ENCODE measurements at regions not wholly inside any gene's neighbourhood (a gene's known extent, or its start where the extent isn't known, plus 50 kb on each side); places are given as distances from the start of the nearest gene placed in this dataset.

DNA sequence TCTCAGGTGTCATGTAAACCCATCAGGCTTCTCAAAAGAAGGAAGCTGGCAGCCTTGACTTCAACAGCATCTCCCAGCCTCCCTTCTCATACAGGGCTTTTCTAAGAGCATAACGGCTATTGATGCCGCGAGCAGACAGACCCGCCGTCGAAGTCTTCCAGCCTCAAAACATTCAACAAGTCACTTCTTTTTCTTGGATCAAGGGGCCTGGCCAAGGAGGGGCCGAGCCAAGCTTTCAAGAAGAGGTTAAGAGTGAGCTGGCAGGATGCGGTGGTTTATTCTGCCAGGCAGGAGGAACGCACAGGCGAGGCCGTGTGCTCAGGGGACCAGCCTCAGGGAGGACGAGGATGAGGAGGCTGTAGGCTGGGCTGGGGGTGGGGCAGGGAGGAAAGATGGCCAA lies 102.9 kb upstream of the RFLNA start:
- H3K9me3 Mint-ChIP-seq: peaks cover 3% of the 10 kb centered on the region
- peaks cover 39% of the 10 kb centered on the region for H3K4me1 Mint-ChIP-seq
- no peaks in the 10 kb centered on the region for H3K36me3 Mint-ChIP-seq (ENCODE audit: low read depth)
- H3K4me3 Mint-ChIP-seq: no peak overlapping the region
- H3K27me3 Mint-ChIP-seq (ENCODE audit: low read depth): no peaks in the 10 kb centered on the region
- H3K27ac Mint-ChIP-seq: peak overlapping the region in 1 of 3 experiments; percentile 56
- TF ChIP-seq, protein P1, sequence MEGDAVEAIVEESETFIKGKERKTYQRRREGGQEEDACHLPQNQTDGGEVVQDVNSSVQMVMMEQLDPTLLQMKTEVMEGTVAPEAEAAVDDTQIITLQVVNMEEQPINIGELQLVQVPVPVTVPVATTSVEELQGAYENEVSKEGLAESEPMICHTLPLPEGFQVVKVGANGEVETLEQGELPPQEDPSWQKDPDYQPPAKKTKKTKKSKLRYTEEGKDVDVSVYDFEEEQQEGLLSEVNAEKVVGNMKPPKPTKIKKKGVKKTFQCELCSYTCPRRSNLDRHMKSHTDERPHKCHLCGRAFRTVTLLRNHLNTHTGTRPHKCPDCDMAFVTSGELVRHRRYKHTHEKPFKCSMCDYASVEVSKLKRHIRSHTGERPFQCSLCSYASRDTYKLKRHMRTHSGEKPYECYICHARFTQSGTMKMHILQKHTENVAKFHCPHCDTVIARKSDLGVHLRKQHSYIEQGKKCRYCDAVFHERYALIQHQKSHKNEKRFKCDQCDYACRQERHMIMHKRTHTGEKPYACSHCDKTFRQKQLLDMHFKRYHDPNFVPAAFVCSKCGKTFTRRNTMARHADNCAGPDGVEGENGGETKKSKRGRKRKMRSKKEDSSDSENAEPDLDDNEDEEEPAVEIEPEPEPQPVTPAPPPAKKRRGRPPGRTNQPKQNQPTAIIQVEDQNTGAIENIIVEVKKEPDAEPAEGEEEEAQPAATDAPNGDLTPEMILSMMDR (IDR thresholded peaks at IDR 0.05; ENCODE audit: unreplicated experiment in 3 of 3): no peak

GRCh38 chr12:124194264-124194892 lies 100.5 kb upstream of the RFLNA start:
- Mint-ChIP-seq H3K36me3 (ENCODE audit: low read depth) (no peaks in the 10 kb centered on the region), H3K27ac (peak overlapping the region in 1 of 3 experiments; percentile 37)

DNA sequence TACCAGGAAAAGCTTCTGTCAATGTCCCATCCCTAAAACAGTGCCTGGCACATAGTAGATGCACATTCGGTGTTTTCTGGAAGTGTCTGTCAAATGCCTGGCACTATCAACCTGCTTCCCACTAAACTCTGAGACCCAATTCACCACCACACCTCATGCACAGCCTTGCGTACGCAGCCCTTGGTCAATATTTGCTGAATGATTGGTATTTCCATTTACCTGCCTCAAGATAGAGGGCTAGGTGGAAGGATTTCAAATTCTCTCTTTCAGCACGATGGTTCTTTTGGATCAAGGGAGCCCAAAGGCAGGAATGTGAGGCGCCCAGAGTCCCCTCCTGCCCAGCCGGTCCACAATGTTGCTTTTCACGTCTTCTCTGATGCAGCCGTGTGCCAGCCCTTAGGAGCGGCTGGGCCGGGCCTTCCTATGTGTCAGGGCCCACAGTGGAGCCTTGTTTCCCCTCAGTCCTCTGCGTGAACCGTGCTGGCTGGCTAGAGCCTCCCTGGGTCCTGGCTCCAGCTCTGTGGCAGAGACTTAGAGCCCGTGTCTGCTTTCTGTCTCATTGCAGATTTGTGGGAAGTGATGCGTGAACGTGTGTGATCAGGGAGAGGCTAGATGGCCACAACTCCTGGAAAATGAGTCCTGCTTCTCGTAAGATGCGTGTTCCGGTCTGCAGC lies 99.9 kb upstream of the RFLNA start:
- Mint-ChIP-seq H3K4me3 (no peak overlapping the region), H3K9me3 (peaks cover 7% of the 10 kb centered on the region), H3K36me3 (ENCODE audit: low read depth) (no peaks in the 10 kb centered on the region), H3K4me1 (peaks cover 18% of the 10 kb centered on the region), H3K27me3 (ENCODE audit: low read depth) (no peaks in the 10 kb centered on the region), H3K27ac (peak overlapping the region in 1 of 3 experiments; percentile 49)
- TF ChIP-seq, protein P1 (IDR thresholded peaks at IDR 0.05; ENCODE audit: unreplicated experiment in 3 of 3): no peak

More at GRCh38 chr12:124194264-124194892, 100.5 kb upstream of the RFLNA start:
- no peak overlapping the region for H3K4me3 Mint-ChIP-seq
- TF ChIP-seq, protein P1 (IDR thresholded peaks at IDR 0.05; ENCODE audit: unreplicated experiment in 3 of 3): no peak
- peaks cover 7% of the 10 kb centered on the region for H3K9me3 Mint-ChIP-seq
- H3K4me1 Mint-ChIP-seq: peaks cover 24% of the 10 kb centered on the region
- H3K27me3 Mint-ChIP-seq (ENCODE audit: low read depth): no peaks in the 10 kb centered on the region

DNA sequence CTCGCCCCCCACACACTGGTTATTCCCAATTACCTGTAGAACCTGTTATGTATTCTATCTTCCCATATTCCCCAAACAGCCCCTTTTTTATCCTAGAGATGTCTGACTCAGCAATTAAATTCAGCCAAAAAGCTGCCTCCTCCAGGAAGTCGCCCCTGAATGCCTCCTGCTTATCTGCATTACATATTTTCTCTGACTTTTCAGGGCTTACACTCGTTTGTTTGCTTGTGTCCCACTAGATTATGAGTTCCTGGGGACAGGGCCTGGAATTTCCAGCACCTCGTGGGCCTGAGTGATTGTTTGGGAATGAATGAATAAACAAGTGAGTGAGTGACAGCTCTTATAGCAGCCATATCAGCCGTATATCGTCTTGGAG lies 99.3 kb upstream of the RFLNA start:
- Mint-ChIP-seq H3K4me1 (peaks cover 12% of the 10 kb centered on the region), H3K27me3 (ENCODE audit: low read depth) (no peaks in the 10 kb centered on the region), H3K27ac (no peak overlapping the region), H3K4me3 (no peak overlapping the region), H3K9me3 (peaks cover 8% of the 10 kb centered on the region), H3K36me3 (ENCODE audit: low read depth) (no peaks in the 10 kb centered on the region)
- TF ChIP-seq, protein P1 (IDR thresholded peaks at IDR 0.05; ENCODE audit: unreplicated experiment in 3 of 3): no peak

- no peak overlapping the region for H3K27ac Mint-ChIP-seq
- peaks cover 11% of the 10 kb centered on the region for H3K9me3 Mint-ChIP-seq
- H3K4me1 Mint-ChIP-seq: peaks cover 8% of the 10 kb centered on the region
- no peaks in the 10 kb centered on the region for H3K36me3 Mint-ChIP-seq (ENCODE audit: low read depth)
- no peak overlapping the region for H3K4me3 Mint-ChIP-seq
- TF ChIP-seq, protein P1 (IDR thresholded peaks at IDR 0.05; ENCODE audit: unreplicated experiment in 3 of 3): no peak
- no peaks in the 10 kb centered on the region for H3K27me3 Mint-ChIP-seq (ENCODE audit: low read depth)
Measured at GRCh38 chr12:124196236-124196635, 98.7 kb upstream of the RFLNA start.

- Mint-ChIP-seq H3K9me3 (peaks cover 16% of the 10 kb centered on the region), H3K27me3 (ENCODE audit: low read depth) (no peaks in the 10 kb centered on the region), H3K36me3 (ENCODE audit: low read depth) (no peaks in the 10 kb centered on the region), H3K27ac (no peak overlapping the region), H3K4me1 (peaks cover 5% of the 10 kb centered on the region), H3K4me3 (no peak overlapping the region)
- TF ChIP-seq, protein P1 (IDR thresholded peaks at IDR 0.05; ENCODE audit: unreplicated experiment in 3 of 3): no peak
Measured at GRCh38 chr12:124201248-124201647, 93.6 kb upstream of the RFLNA start.
